CD14-positive monocyte (primary cell): ENCODE measurements at regions not wholly inside any gene's neighbourhood (a gene's known extent, or its start where the extent isn't known, plus 50 kb on each side); places are given as distances from the start of the nearest gene placed in this dataset.

ENCODE experiments used
- DNase-seq, 3 donors: peaks; one replicate each; pipeline ENCODE4 v3.0.0-alpha.2; 2011 to 2022
- H2AFZ ChIP-seq: 2 replicates; pipeline ENCODE4 v1.6.0; 2012; ENCODE audit warnings: mild to moderate bottlenecking, low read depth, low read length, inconsistent platforms; ENCODE audit not compliant: insufficient read depth, poor library complexity, severe bottlenecking
- H3K27ac ChIP-seq, 2 donors: 1 replicate in 1 of 2; 2 replicates in 1 of 2; pipeline ENCODE4 v1.5.1; 2012 to 2013; ENCODE audit warnings: low read length in 2 of 2, control low read depth in 1 of 2, inconsistent platforms in 1 of 2, low read depth in 1 of 2, mild to moderate bottlenecking in 1 of 2
- H3K27me3 ChIP-seq, 2 donors: one replicate each; pipeline versions ENCODE4 v1.6.0 to v1.6.1; 2011 to 2013; ENCODE audit warnings: low read length in 2 of 2; ENCODE audit not compliant: control insufficient read depth in 2 of 2, insufficient read depth in 2 of 2
- H3K36me3 ChIP-seq, 2 donors: replicated peaks in 1 of 2; 1 replicate in 1 of 2; 2 replicates in 1 of 2; pipeline versions ENCODE4 v1.5.1 to v1.6.1; 2012 to 2013; ENCODE audit warnings: low read length in 2 of 2, control low read depth in 1 of 2, inconsistent platforms in 1 of 2, mild to moderate bottlenecking in 1 of 2; ENCODE audit not compliant: insufficient read depth in 2 of 2, control insufficient read depth in 1 of 2
- H3K4me1 ChIP-seq, 2 donors: 1 replicate in 1 of 2; 2 replicates in 1 of 2; pipeline versions ENCODE4 v1.5.1 to v1.6.1; 2012 to 2013; ENCODE audit warnings: low read length in 2 of 2, control low read depth in 1 of 2, inconsistent platforms in 1 of 2, mild to moderate bottlenecking in 1 of 2, moderate library complexity in 1 of 2; ENCODE audit not compliant: insufficient read depth in 2 of 2, control insufficient read depth in 1 of 2
- H3K4me2 ChIP-seq: replicated peaks from 2 replicates; pipeline ENCODE3; 2012; ENCODE audit warnings: low read length, moderate library complexity, mild to moderate bottlenecking; ENCODE audit not compliant: poor library complexity, severe bottlenecking; ENCODE audit errors: extremely low read depth
- H3K4me3 ChIP-seq, 3 experiments: fragments of 200-600 bp in 1 of 3; sonication (generic) in 1 of 3; replicated peaks in 1 of 3; 1 replicate in 2 of 3; 2 replicates in 1 of 3; pipeline ENCODE4 v1.5.1; 2011 to 2013; ENCODE audit warnings: low read length in 3 of 3, mild to moderate bottlenecking in 3 of 3, control low read depth in 2 of 3, low read depth in 2 of 3, inconsistent platforms in 1 of 3, moderate library complexity in 1 of 3
- H3K79me2 ChIP-seq: 2 replicates; pipeline ENCODE4 v1.6.0; 2012; ENCODE audit warnings: mild to moderate bottlenecking, control low read depth, inconsistent platforms, low read length, moderate library complexity; ENCODE audit not compliant: insufficient read depth
- H3K9ac ChIP-seq: 2 replicates; pipeline ENCODE4 v1.6.0; 2017; ENCODE audit warnings: low read length, mild to moderate bottlenecking; ENCODE audit not compliant: insufficient read depth, poor library complexity, severe bottlenecking
- H3K9me3 ChIP-seq, 2 donors: replicated peaks in 1 of 2; 1 replicate in 1 of 2; 2 replicates in 1 of 2; pipeline versions ENCODE4 v1.5.1 to v1.6.1; 2012 to 2013; ENCODE audit warnings: low read length in 2 of 2, control low read depth in 1 of 2; ENCODE audit not compliant: control insufficient read depth in 1 of 2, insufficient read depth in 1 of 2
- H4K20me1 ChIP-seq: 2 replicates; pipeline ENCODE4 v1.6.0; 2012; ENCODE audit warnings: mild to moderate bottlenecking, low read length, control low read depth, moderate library complexity; ENCODE audit not compliant: insufficient read depth
- H3K27ac Mint-ChIP-seq, 7 donors: one replicate each; pipeline ENCODE4 v1.8.0; 2020; ENCODE audit warnings: mild to moderate bottlenecking in 7 of 7, mixed read lengths in 7 of 7, moderate library complexity in 6 of 7, inconsistent platforms in 2 of 7
- H3K27me3 Mint-ChIP-seq, 3 donors: one replicate each; pipeline ENCODE4 v1.8.0; 2021 to 2022; ENCODE audit warnings: low read depth in 3 of 3, mild to moderate bottlenecking in 3 of 3, mixed read lengths in 3 of 3, moderate library complexity in 3 of 3, inconsistent platforms in 1 of 3
- H3K36me3 Mint-ChIP-seq, 2 donors: one replicate each; pipeline ENCODE4 v1.8.0; 2020; ENCODE audit warnings: mixed read lengths in 2 of 2, inconsistent platforms in 1 of 2, mild to moderate bottlenecking in 1 of 2
- H3K4me1 Mint-ChIP-seq: one replicate; pipeline ENCODE4 v1.8.0; 2020; ENCODE audit warnings: mild to moderate bottlenecking, mixed read lengths
- H3K4me3 Mint-ChIP-seq, 2 donors: one replicate each; pipeline ENCODE4 v1.8.0; 2020; ENCODE audit warnings: mild to moderate bottlenecking in 2 of 2, mixed read lengths in 2 of 2, moderate library complexity in 1 of 2
- H3K9me3 Mint-ChIP-seq, 7 donors: one replicate each; pipeline ENCODE4 v1.8.0; 2020 to 2022; ENCODE audit warnings: mixed read lengths in 7 of 7, mild to moderate bottlenecking in 6 of 7, moderate library complexity in 6 of 7, inconsistent platforms in 2 of 7
- CTCF ChIP-seq: fragments of 200-600 bp; IDR thresholded peaks from one replicate; pipeline ENCODE4 v1.8.0; 2022; ENCODE audit warnings: antibody characterized with exemption, mild to moderate bottlenecking
- WGBS: methylation state at CpG from one replicate; pipeline ENCODE4 v1.1.5; 2013; ENCODE audit warnings: missing lambda C conversion rate; ENCODE audit not compliant: insufficient coverage; 5-methylcytosine and 5-hydroxymethylcytosine counted together
- intact Hi-C, 2 donors: fragments of 100-400 bp; cut with micrococcal nuclease; formaldehyde crosslinking; loops; one replicate each; pipeline versions ENCODE4 v1.15.0 to v1.15.1; 2023

- Histone ChIP-seq H4K20me1 (no peaks in the 10 kb centered on the region), H3K79me2 (no peaks in the 10 kb centered on the region), H3K36me3 (no peaks in the 10 kb centered on the region), H2AFZ (no peak overlapping the region), H3K4me3 (no peak overlapping the region), H3K27me3 (no peaks in the 10 kb centered on the region), H3K9ac (no peak overlapping the region), H3K27ac (no peak overlapping the region), H3K4me1 (no peaks in the 10 kb centered on the region), H3K4me2 (no peak overlapping the region), H3K9me3 (peaks cover 13 to 31% of the 10 kb centered on the region in 2 donors)
- intact Hi-C loops = no loop called here
- Mint-ChIP-seq H3K4me1 (no peaks in the 10 kb centered on the region), H3K36me3 (no peaks in the 10 kb centered on the region), H3K27ac (no peak overlapping the region), H3K27me3 (peaks cover 0 to 2% (median 0%) of the 10 kb centered on the region in 3 donors), H3K9me3 (peaks cover 13 to 23% (median 19%) of the 10 kb centered on the region in 7 donors), H3K4me3 (no peak overlapping the region)
- 96% methylated on average over 13 of the region's 21 CpGs for WGBS
- DNase-seq = no peak
- TF ChIP-seq CTCF = no peak
Observed at GRCh38 chr2:183264890-183265535, 140.8 kb downstream of the NUP35 start.

GRCh38 chr2:183267148-183267827, 143.0 kb downstream of the NUP35 start:
- H3K4me1 Mint-ChIP-seq = no peaks in the 10 kb centered on the region
- no peaks in the 10 kb centered on the region for H3K36me3 Mint-ChIP-seq
- TF ChIP-seq CTCF = no peak
- Histone ChIP-seq H2AFZ (no peak overlapping the region), H3K27me3 (no peaks in the 10 kb centered on the region), H3K9me3 (peaks cover 3 to 21% of the 10 kb centered on the region in 2 donors), H3K9ac (no peak overlapping the region), H3K79me2 (no peaks in the 10 kb centered on the region), H3K27ac (no peak overlapping the region), H4K20me1 (no peaks in the 10 kb centered on the region), H3K4me3 (no peak overlapping the region), H3K36me3 (no peaks in the 10 kb centered on the region), H3K4me1 (no peaks in the 10 kb centered on the region), H3K4me2 (no peak overlapping the region)
- H3K4me3 Mint-ChIP-seq = no peak overlapping the region
- DNase-seq = no peak
- peaks cover 0 to 2% (median 2%) of the 10 kb centered on the region in 3 donors for H3K27me3 Mint-ChIP-seq
- whole genome bisulfite sequencing = 88% methylated on average over 4 of the region's 5 CpGs
- no peak overlapping the region for H3K27ac Mint-ChIP-seq
- H3K9me3 Mint-ChIP-seq = peaks cover 8 to 19% (median 12%) of the 10 kb centered on the region in 7 donors
- intact Hi-C loops = no loop called here
